Body of pancreas (tissue), 4 donors: ENCODE measurements at regions not wholly inside any gene's neighbourhood (a gene's known extent, or its start where the extent isn't known, plus 50 kb on each side); places are given as distances from the start of the nearest gene placed in this dataset.

Experiments used
- POLR2A ChIP-seq, 3 donors: fragments of 450-650 bp; IDR thresholded peaks; one replicate each; pipeline ENCODE4 v1.6.1; 2016; ENCODE audit warnings: antibody characterized with exemption in 3 of 3, mild to moderate bottlenecking in 2 of 3
- TF ChIP-seq, protein P1 (sequence below), 7 experiments: fragments of 450-650 bp in 4 of 7; fragments of 200-600 bp in 3 of 7; sonication (generic) in 3 of 7; IDR thresholded peaks; one replicate each; pipeline ENCODE4 v1.5.1; 2016 to 2019; ENCODE audit warnings: antibody characterized with exemption in 7 of 7

GRCh38 chr4:100721077-100721476 is 203.3 kb upstream of the EMCN start:
- no peak for TF ChIP-seq POLR2A (IDR thresholded peaks at IDR 0.05)
- TF ChIP-seq, protein P1, sequence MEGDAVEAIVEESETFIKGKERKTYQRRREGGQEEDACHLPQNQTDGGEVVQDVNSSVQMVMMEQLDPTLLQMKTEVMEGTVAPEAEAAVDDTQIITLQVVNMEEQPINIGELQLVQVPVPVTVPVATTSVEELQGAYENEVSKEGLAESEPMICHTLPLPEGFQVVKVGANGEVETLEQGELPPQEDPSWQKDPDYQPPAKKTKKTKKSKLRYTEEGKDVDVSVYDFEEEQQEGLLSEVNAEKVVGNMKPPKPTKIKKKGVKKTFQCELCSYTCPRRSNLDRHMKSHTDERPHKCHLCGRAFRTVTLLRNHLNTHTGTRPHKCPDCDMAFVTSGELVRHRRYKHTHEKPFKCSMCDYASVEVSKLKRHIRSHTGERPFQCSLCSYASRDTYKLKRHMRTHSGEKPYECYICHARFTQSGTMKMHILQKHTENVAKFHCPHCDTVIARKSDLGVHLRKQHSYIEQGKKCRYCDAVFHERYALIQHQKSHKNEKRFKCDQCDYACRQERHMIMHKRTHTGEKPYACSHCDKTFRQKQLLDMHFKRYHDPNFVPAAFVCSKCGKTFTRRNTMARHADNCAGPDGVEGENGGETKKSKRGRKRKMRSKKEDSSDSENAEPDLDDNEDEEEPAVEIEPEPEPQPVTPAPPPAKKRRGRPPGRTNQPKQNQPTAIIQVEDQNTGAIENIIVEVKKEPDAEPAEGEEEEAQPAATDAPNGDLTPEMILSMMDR (IDR thresholded peaks at IDR 0.05), result no peak
